K562 (cell line): ENCODE measurements at regions not wholly inside any gene's neighbourhood (a gene's known extent, or its start where the extent isn't known, plus 50 kb on each side); places are given as distances from the start of the nearest gene placed in this dataset.

Experiments used
- BRD4 ChIP-seq: fragments of 200-600 bp; sonication (generic); IDR thresholded peaks from 2 replicates; pipeline ENCODE4 v1.6.1; 2017; ENCODE audit warnings: inconsistent platforms
- GTF2B ChIP-seq: IDR thresholded peaks from 2 replicates; pipeline ENCODE4 v1.6.1; 2011; ENCODE audit not compliant: insufficient read length; ENCODE audit errors: extremely low read depth
- NFYB ChIP-seq: IDR thresholded peaks from 2 replicates; pipeline ENCODE4 v1.6.1; 2011; ENCODE audit warnings: mild to moderate bottlenecking, moderate library complexity; ENCODE audit not compliant: insufficient read length; ENCODE audit errors: extremely low read depth
- RFX5 ChIP-seq: IDR thresholded peaks from 2 replicates; pipeline ENCODE4 v1.6.1; 2011; ENCODE audit warnings: low read depth, mild to moderate bottlenecking, improper control_type of control experiment, low read length
- SMARCB1 ChIP-seq: IDR thresholded peaks from 2 replicates; pipeline ENCODE4 v1.6.1; 2011; ENCODE audit warnings: improper control_type of control experiment, low read depth; ENCODE audit not compliant: insufficient read length
- TF ChIP-seq, protein P1 (sequence below): fragments of 450-650 bp; IDR thresholded peaks from 2 replicates; pipeline ENCODE4 v1.6.1; 2016; ENCODE audit warnings: mild to moderate bottlenecking, moderate library complexity

DNA sequence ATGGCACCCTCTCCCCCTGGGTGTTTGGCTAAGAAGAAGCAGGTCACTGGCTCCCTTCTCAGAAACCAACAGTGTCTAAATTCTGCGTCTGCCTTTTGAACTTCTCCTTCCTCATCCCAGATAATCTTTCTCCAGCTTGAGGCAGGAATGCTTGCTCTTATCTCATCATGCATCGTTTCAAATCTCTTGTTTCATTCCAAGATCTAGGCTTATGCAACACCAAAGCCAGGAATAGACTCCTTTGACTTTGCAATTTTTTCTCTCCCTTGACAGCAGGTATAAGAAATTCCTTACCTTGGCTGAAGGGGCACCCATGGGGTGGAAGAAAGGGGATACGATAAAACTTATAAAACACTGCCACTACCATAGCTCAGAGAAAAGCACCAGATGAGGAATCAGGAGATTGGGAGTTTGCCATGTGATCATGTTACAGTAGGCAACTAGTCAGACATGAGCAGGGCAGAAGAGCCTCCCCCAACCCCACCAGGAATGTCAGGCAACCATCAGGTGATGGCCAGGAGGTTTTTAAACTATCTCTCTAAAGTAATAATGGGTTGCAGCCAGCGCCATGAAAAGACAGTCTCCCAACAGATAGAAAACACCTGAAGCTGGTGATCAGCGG is 498.9 kb downstream of the KLF12 start (continued):
- TF ChIP-seq, protein P1, sequence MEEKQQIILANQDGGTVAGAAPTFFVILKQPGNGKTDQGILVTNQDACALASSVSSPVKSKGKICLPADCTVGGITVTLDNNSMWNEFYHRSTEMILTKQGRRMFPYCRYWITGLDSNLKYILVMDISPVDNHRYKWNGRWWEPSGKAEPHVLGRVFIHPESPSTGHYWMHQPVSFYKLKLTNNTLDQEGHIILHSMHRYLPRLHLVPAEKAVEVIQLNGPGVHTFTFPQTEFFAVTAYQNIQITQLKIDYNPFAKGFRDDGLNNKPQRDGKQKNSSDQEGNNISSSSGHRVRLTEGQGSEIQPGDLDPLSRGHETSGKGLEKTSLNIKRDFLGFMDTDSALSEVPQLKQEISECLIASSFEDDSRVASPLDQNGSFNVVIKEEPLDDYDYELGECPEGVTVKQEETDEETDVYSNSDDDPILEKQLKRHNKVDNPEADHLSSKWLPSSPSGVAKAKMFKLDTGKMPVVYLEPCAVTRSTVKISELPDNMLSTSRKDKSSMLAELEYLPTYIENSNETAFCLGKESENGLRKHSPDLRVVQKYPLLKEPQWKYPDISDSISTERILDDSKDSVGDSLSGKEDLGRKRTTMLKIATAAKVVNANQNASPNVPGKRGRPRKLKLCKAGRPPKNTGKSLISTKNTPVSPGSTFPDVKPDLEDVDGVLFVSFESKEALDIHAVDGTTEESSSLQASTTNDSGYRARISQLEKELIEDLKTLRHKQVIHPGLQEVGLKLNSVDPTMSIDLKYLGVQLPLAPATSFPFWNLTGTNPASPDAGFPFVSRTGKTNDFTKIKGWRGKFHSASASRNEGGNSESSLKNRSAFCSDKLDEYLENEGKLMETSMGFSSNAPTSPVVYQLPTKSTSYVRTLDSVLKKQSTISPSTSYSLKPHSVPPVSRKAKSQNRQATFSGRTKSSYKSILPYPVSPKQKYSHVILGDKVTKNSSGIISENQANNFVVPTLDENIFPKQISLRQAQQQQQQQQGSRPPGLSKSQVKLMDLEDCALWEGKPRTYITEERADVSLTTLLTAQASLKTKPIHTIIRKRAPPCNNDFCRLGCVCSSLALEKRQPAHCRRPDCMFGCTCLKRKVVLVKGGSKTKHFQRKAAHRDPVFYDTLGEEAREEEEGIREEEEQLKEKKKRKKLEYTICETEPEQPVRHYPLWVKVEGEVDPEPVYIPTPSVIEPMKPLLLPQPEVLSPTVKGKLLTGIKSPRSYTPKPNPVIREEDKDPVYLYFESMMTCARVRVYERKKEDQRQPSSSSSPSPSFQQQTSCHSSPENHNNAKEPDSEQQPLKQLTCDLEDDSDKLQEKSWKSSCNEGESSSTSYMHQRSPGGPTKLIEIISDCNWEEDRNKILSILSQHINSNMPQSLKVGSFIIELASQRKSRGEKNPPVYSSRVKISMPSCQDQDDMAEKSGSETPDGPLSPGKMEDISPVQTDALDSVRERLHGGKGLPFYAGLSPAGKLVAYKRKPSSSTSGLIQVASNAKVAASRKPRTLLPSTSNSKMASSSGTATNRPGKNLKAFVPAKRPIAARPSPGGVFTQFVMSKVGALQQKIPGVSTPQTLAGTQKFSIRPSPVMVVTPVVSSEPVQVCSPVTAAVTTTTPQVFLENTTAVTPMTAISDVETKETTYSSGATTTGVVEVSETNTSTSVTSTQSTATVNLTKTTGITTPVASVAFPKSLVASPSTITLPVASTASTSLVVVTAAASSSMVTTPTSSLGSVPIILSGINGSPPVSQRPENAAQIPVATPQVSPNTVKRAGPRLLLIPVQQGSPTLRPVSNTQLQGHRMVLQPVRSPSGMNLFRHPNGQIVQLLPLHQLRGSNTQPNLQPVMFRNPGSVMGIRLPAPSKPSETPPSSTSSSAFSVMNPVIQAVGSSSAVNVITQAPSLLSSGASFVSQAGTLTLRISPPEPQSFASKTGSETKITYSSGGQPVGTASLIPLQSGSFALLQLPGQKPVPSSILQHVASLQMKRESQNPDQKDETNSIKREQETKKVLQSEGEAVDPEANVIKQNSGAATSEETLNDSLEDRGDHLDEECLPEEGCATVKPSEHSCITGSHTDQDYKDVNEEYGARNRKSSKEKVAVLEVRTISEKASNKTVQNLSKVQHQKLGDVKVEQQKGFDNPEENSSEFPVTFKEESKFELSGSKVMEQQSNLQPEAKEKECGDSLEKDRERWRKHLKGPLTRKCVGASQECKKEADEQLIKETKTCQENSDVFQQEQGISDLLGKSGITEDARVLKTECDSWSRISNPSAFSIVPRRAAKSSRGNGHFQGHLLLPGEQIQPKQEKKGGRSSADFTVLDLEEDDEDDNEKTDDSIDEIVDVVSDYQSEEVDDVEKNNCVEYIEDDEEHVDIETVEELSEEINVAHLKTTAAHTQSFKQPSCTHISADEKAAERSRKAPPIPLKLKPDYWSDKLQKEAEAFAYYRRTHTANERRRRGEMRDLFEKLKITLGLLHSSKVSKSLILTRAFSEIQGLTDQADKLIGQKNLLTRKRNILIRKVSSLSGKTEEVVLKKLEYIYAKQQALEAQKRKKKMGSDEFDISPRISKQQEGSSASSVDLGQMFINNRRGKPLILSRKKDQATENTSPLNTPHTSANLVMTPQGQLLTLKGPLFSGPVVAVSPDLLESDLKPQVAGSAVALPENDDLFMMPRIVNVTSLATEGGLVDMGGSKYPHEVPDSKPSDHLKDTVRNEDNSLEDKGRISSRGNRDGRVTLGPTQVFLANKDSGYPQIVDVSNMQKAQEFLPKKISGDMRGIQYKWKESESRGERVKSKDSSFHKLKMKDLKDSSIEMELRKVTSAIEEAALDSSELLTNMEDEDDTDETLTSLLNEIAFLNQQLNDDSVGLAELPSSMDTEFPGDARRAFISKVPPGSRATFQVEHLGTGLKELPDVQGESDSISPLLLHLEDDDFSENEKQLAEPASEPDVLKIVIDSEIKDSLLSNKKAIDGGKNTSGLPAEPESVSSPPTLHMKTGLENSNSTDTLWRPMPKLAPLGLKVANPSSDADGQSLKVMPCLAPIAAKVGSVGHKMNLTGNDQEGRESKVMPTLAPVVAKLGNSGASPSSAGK: no peak
- TF ChIP-seq BRD4: no peak
- no peak for TF ChIP-seq SMARCB1
- no peak for TF ChIP-seq NFYB
- no peak for TF ChIP-seq RFX5
- TF ChIP-seq GTF2B: no peak
